ENCODE measurements at regions not wholly inside any gene's neighbourhood (a gene's known extent, or its start where the extent isn't known, plus 50 kb on each side); places are given as distances from the start of the nearest gene placed in this dataset.

- TF ChIP-seq, protein P1, sequence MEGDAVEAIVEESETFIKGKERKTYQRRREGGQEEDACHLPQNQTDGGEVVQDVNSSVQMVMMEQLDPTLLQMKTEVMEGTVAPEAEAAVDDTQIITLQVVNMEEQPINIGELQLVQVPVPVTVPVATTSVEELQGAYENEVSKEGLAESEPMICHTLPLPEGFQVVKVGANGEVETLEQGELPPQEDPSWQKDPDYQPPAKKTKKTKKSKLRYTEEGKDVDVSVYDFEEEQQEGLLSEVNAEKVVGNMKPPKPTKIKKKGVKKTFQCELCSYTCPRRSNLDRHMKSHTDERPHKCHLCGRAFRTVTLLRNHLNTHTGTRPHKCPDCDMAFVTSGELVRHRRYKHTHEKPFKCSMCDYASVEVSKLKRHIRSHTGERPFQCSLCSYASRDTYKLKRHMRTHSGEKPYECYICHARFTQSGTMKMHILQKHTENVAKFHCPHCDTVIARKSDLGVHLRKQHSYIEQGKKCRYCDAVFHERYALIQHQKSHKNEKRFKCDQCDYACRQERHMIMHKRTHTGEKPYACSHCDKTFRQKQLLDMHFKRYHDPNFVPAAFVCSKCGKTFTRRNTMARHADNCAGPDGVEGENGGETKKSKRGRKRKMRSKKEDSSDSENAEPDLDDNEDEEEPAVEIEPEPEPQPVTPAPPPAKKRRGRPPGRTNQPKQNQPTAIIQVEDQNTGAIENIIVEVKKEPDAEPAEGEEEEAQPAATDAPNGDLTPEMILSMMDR (IDR thresholded peaks at IDR 0.05; ENCODE audit: control extremely low read depth, extremely low read depth, low read depth, missing control alignments) = no peak
- CTCF ChIA-PET = no interaction called here
- DNase-seq (ENCODE audit: extremely low spot score) = no peak
- POLR2A ChIA-PET = no interaction called here
Observed at GRCh38 chr6:134738211-134738885, 211.6 kb downstream of the ALDH8A1 start.

GRCh38 chr6:134735461-134735860 lies 214.4 kb downstream of the ALDH8A1 start:
- ChIA-PET POLR2A (no interaction called here), CTCF (no interaction called here)
- TF ChIP-seq, protein P1 (IDR thresholded peaks at IDR 0.05; ENCODE audit: control extremely low read depth, extremely low read depth, low read depth, missing control alignments) = no peak
- no peak for DNase-seq (ENCODE audit: extremely low spot score)

DNA sequence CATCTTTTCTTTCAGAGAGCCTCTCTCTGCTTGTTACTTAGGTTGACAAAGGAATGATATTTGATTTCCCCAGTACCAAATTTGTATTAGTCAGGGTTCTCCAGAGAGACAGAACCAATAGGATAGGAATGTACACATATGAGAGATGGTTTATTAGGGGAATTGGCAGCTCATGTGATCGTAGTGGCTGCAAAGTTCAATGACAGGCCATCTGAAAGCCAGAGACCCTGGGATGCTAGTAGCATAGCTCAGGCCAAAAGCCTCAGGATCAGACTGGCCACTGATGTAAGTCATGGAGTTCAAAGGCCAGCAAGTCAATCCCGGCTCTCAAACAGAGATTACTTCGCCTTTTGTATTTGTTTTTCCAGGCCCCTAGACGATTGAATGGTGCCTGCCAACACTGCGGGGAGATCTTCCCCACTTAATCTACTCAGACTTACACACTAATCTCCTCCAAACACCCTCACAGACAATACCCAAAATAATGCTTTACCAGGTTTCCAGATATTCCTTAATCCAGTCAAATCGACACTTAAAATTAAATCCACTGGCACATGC lies 215.5 kb downstream of the ALDH8A1 start:
- POLR2A ChIA-PET = no interaction called here
- TF ChIP-seq, protein P1 (IDR thresholded peaks at IDR 0.05; ENCODE audit: control extremely low read depth, extremely low read depth, low read depth, missing control alignments) = no peak
- CTCF ChIA-PET = interaction anchor here (0.9 to 1.1 kb wide), 2 partner anchors 10 to 16 kb away, joined by 3 read pairs; no protein-coding TSS in a partner anchor
- DNase-seq (ENCODE audit: extremely low spot score) = no peak

DNA sequence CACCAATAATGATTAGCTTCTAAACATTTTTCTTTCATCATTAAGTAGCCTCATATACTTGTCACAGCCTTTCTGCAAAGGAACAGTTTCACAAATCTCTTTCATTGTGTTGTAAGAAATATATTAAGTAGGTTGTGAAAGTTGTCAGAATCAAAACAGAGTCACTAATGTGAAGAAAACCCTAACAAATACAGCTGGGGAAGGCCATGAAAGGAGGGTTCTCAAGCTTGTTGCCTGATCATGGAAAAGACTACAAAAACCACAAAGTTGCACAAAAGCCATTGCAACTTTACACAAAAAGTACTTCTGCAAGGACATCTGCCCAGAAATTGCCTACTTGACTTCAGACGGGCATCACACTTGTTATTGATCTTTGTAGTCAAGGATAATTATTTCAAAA lies 216.1 kb downstream of the ALDH8A1 start:
- TF ChIP-seq, protein P1 (IDR thresholded peaks at IDR 0.05; ENCODE audit: control extremely low read depth, extremely low read depth, low read depth, missing control alignments) = no peak
- no peak for DNase-seq (ENCODE audit: extremely low spot score)
- ChIA-PET CTCF (interaction anchor here (0.9 to 1.1 kb wide), 2 partner anchors 10 to 15 kb away, joined by 3 read pairs; no protein-coding TSS in a partner anchor), POLR2A (no interaction called here)

GRCh38 chr6:134732763-134733162 lies 217.1 kb downstream of the ALDH8A1 start:
- TF ChIP-seq, protein P1 (IDR thresholded peaks at IDR 0.05; ENCODE audit: control extremely low read depth, extremely low read depth, low read depth, missing control alignments) = no peak
- DNase-seq (ENCODE audit: extremely low spot score) = no peak
- ChIA-PET CTCF (interaction anchor here (1.6 kb wide), 1 partner anchor 8 kb away, joined by 3 read pairs; no protein-coding TSS in a partner anchor), POLR2A (no interaction called here)

GRCh38 chr6:134731615-134732014 lies 218.3 kb downstream of the ALDH8A1 start:
- no peak for DNase-seq (ENCODE audit: extremely low spot score)
- TF ChIP-seq, protein P1 (IDR thresholded peaks at IDR 0.05; ENCODE audit: control extremely low read depth, extremely low read depth, low read depth, missing control alignments) = no peak
- POLR2A ChIA-PET = no interaction called here
- CTCF ChIA-PET = interaction anchor here (1.1 to 1.6 kb wide), 2 partner anchors 9 to 82 kb away, joined by 3 read pairs; no protein-coding TSS in a partner anchor
